Skin of body (tissue), 1 donor: ENCODE measurements at regions not wholly inside any gene's neighbourhood (a gene's known extent, or its start where the extent isn't known, plus 50 kb on each side); places are given as distances from the start of the nearest gene placed in this dataset.
"Not testable (repeated sequence)": the region's sequence is repeated elsewhere in the genome, so short reads cannot be mapped to it uniquely, and the experiment has no call there.

ENCODE experiments used
- DNase-seq: peaks from one replicate; lab custom pipeline; 2025; lab: John Stamatoyannopoulos, UW

DNA sequence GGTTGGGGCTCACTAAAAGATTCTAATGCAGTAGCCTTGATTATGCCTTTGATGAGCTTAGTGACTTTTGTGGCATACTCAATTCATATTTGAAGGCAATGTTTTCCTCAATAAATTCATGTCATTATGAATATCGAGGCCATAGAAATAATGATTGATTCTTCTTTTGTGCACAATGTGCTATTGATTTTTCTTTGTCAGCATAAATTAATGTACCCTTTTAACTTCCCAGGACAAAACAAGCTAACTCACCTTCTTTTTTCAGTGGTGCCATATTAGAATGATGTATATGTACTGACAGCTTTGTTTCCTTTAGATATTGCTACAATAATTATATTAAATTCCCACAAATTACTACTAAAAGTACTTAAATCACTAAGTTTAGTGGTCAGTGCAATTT lies 484.3 kb upstream of the HS3ST5 start:
- DNase-seq: no peak

DNA sequence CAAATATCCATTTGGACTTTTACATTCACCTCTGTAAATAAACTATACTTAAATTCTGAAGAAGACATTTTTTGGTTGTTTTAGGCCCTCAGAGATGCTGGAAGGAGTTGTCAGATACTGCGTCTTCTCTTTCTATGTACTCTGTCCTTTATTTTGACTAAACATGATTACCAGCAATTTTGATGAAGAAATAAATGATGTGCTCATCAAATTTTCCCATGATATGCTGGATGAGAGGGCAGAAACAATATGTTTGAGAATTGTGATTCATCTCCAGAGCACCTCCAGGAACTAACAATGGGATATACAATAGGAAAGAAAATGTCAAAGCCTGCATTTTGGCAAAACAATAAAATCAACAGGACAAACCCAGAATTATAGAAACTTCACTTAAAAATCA lies 481.6 kb upstream of the HS3ST5 start:
- DNase-seq: no peak

DNA sequence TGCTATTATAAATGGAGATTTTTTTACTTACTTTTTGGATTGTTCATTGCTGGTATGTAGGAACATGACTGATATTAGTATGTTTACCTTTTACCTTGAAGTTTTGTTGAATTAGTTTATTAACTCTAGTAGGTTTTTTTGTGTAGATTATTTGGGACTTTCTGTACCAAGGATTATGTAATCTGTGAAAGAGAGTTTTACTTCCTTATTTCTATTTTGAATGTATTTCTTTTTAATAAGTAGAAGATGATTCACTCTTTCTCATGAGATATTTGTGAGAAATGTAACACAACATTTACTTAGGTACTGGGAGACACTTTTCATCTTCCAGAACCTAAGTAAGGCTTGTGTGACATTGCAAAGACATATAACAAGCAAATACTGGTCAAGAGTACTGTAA lies 473.9 kb upstream of the HS3ST5 start:
- no peak for DNase-seq

DNA sequence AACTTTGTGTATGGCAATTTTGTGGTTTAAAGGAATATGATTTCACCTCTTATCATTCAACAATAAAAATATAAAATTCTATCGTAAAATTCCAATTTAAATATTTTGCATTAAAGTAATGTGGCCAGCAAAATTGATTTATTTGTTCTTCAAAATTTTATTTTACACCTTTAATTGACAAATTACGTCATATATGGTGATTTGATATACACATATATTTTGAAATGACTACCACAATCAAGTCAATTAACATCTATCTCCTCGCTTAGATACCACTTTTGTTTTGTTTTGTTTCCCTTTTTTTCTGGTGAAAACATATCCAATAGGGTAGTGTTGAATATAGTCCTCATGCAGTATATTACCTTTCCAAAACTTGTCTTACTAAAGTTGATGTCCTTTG lies 467.6 kb upstream of the HS3ST5 start:
- DNase-seq: no peak

DNA sequence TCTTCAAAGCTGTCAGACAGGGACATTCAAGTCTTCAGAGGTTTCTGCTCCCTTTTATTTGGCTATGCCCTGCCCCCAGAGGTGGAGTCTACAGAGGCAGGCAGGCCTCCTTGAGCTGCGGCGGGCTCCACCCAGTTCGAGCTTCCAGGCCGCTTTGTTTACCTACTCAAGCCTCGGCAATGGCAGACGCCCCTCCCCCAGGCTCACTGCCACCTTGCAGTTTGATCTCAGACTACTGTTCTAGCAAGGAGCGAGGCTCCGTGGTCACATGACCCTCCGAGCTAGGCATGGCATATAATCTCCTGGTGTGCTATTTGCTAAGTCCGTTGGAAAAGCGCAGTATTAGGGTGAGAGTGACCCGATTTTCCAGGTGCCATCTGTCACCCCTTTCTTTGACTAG lies 462.6 kb upstream of the HS3ST5 start:
- not testable (repeated sequence) for DNase-seq

DNA sequence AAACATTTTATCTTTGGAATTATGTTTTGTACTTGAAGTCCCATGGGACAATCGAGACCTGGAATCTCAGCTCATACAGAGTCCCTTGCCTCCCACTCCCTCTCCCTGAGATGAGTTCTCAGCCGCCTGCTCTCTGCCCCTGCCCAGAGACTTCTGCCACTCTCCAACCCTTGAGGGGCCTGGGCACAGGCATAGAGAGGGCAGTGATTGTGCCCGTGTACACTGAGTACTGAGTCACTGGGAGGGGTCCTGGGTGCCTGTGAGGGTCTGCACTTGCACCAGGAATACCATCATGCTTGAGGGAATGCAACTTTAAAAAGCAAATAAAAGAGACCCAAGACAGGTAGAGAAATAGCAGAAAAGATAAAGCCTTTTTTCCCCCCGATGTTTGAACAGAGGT lies 453.8 kb upstream of the HS3ST5 start:
- no peak for DNase-seq

DNA sequence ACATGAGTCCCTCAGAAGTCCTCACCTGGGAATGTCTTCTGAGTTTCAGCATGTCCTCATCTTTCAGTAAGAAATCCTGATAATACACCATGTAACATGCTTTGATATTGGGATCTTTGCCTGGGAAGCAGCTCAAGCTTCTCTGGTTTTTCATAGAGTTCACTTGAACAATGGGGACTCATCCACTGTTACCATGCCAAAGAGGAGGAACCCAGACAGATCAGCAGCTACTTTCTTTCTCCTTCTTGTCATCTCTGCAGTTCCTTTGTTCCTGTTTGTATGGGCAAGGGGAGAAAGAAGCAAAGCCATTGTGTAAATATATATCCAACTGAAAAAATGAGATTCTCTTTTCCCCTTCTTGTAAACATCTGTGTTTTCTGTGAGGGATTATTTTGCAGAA lies 450.6 kb upstream of the HS3ST5 start:
- DNase-seq: no peak

DNA sequence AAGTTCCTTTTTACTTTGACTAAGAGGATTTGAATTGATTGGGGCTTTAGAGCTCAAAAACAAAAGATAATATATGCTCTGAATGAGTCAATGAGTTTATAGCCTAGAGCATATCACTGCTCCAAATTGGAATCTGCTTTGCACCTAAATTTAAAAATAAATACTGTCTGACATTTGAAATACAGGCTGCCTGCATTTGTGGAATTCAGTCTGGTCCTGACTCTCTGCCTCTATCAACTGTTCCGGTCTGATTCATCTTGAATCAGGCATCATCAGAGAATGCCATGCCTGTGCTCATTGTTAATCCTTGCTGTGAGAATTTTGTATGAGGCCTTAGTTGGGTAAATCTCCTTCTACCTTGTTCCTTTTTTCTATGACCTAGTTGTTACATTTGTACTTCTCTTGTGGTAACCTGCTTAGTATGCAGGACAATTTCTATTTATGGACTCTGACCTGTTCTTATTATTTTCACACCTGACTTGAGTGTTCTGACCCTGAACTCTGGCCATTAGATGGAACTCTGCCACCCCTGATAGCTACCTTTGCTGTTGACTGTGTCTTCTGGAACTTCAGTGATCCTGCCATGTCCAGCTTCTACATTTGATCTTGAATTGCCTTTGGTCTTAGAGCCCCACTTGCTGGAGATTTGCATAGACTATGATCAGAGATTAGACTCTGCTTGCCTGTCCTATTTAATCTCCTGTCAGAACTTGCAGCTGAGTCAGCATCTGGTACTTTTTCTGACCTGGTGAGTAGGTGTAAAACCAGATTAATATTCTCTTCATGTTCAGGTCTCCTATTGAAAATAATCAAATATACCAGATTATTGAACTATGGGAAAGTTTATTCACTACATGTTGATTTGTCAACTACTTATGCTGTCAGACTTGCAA lies 442.7 kb upstream of the HS3ST5 start:
- DNase-seq: no peak

DNA sequence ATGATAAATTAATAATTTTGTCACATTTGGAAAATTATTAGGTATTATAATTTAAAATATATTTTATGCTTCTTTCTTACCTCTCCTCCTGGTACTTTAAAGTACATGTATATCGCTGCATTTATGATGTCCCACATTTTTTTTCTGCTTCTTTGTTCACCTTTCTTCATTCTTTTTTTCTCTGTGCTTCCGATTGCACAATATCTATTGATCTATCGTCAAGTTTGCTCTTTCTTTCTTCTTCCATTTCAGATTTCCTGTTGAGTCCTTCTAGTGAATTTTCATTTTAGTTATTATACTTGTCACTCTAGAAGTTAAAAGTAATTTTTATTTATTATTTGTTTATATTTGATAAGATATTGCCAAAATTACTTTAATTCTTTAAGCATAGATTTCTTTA lies 441.0 kb upstream of the HS3ST5 start:
- DNase-seq: no peak

DNA sequence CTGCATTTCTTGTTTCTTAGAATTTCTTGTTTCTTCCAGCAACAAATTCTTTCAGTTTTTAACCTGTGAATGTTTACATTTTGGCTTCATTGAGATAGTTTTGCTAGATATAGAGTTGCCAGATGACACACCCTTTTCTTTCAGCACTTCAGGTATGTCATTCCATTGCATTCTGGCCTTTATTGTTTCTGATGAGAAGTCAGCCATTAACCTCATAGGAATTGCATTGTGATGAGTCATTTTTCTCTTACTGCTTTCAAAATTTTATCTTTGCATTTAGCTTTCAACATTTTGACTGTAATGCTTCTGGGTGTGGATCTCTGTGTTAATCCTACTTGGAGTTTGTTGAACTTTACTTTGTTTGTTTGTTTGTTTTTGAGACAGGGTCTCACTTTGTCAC lies 440.3 kb upstream of the HS3ST5 start:
- DNase-seq: no peak

DNA sequence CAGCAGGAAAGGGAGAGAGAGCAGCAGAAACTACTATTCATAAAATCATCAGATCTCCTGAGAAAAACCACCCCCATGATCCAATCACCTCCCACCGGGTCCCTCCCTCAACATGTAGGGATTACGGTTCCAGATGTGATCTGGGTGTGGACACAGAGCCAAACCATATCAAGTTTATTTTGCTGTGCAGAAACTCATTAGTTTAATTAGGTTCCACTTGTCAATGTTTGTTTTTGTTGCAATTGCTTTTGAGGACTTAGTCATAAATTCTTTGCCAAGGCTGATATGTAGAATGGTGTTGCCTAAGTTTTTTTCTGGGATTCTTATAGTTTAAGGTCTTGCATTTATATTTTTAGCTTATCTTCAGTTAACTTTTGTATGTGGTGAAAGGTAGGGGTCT lies 422.0 kb upstream of the HS3ST5 start:
- DNase-seq: no peak

DNA sequence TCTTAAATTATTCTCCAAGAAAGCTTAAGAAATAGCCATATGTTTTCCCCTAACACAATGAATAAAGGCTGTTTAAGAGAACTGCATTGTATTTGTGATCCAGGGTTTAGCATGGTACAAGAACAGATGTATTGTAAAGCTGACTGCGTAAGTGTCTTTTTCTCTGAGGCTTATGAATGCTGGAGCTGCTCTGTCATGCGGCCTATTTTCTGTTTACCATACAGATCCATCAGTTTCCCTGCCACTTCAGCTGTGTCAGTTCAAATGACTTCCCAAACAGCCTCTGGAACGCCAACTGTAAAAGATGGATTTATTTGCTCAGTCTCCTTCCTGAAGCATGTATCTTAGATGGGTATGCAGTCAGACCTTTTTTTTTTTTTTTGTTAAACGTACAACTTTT lies 419.3 kb upstream of the HS3ST5 start:
- no peak for DNase-seq

DNA sequence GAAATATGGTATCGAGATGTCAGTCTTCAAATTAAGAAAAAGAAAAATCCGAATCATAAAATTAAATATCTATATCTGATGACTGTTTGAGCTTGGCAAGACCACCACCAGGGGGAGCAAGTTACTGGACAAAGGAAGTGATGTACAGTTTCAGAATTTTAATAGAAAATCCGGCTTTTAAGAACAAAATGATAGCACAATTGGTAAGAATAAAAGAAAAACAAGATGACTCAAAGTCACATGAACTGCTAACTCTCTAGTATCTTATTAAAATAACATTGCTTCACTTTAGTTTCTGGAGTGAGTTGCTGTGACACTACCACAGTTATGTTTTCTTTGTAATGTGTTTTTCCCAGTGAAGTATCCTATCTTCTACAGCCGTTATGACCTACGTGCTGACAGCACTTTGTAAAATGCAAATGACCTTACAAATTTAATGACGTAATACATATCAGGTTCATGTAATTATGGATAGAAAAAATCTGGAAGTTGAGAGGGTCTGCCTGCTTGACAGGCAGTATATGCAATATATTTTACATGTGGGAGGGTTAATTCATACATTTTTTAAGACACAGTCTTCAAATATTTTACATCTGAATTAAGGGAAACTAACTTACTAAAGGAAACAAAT lies 405.3 kb upstream of the HS3ST5 start:
- DNase-seq: no peak

DNA sequence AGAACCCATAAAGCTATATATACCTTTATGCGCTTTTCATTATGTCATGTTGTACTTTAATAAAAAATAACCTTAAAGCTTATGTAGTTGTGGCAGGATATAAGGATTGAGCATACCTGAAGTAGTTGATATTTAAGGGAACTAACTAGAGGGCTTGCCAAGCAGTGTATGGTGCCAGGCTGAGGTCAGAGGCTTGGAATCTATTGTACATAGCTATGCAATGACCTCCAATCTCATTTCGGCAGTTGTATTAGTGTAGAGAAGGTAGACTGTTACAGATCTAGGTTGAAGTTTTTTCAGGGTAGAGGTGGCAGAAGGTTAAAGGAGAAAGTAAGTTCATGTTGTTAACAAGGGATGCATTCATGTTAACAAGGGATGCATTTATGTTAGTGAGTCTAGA lies 397.7 kb upstream of the HS3ST5 start:
- DNase-seq: no peak

DNA sequence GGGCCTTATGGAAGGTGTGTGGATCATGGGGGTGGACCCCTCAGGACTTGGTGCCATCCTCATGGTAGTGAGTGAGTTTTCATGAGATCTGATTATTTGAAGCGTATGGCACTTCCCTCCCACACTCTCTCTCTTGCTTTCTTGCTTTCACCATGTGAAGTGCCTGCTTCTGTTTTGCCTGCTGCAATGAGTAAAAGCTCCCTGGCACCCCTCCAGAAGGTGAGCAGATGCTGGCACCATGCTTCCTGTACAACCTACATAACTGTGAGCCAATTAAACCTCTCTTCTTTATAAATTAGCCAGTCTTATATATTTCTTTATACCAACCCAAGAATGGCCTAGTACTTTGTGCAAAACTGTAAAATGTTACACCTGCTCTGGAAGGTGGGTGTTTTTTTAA lies 396.8 kb upstream of the HS3ST5 start:
- no peak for DNase-seq

DNA sequence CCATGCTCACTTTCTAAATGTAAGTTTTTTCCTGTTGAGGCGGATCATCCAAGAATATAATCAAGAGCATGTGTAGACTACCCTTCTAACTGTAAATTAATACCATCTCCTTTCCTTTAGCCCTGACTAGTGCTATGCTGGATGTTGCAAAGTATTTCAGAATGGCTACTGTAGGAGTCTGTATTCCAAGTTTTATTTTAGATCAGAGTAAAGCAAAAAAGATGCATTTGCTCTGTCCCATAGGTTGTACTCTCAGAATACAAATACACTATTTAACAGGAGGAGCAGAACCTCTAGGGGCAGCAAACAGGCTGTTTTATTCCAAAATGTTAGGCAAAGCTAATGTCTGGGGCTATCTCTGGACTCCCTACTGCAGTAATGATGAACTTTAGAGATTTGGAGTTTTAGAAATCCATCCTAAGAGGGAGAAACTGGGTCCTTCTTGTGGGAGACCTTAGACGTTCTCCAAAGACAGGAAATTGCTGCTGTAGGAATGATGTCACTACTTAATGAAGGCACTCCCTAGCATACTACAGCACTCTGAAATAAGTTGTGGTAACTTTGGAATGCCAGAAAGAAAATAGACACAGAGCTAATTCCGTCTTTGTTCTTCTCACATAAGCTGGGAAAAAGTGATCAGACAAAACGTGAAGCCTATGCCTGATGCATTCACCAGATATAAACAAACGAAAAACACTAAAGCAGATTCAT lies 392.4 kb upstream of the HS3ST5 start:
- peak; percentile 39 for DNase-seq

DNA sequence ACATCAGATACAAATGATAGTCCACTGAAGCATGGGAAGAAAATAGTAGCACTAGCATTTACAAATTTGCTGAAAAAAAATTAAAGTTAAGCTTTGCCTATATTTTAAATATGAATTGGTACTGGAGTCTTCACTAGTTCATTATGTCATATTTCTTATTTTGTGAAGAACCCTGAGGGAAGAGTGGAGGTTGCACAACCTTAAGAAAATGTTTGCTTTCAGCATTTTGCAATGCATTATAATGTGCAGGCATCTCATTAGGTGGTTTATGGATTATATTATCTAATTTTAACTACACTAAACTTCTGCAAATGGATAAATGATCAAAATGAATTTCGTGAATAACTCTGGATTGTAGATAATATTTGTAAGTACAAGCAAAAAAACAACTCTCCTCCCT lies 390.8 kb upstream of the HS3ST5 start:
- no peak for DNase-seq

DNA sequence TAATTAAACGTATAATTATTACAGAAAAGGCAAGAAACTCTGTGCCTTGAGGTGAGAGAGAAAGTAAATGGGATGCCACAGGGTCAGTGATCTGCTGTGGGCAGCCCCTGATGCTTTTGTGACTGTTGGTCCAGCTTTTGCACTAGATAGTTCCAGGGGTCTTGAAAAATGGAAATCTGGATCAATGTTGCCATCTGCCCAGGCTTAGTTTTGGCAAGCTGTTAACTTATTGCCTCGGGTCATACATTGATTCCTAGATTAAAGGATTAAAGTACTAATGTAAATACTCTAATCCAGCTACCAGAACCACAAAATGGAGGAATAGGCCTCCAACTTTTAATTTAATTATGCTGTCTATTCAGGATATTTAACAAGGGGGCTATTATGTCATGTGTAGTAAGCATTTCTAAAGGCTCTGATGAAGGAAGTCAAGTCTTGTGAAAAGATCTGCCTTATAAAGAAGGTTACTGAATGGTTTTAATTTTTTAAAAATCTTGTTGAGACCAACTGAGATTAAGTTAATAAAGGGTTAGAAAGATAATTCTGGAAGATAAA lies 376.0 kb upstream of the HS3ST5 start:
- no peak for DNase-seq

DNA sequence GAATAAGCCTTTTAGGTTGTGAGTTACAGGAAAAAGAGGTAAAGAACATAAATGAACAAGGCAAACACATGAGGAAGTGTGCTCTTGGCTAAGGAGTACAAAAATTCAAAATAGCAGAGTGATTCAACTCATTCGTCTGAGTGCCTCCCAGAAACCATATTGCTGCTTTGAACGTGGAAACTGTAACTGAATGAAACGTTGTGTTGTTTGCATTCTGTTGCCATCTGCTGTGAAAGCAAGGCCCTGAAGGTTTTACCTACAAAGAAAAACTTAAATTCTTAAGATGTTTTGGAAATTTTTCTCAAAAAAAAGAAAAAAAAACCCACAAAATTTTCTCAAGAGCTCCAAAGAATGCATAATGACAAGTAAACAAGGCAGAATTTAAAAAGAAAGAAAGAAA lies 375.4 kb upstream of the HS3ST5 start:
- no peak for DNase-seq

DNA sequence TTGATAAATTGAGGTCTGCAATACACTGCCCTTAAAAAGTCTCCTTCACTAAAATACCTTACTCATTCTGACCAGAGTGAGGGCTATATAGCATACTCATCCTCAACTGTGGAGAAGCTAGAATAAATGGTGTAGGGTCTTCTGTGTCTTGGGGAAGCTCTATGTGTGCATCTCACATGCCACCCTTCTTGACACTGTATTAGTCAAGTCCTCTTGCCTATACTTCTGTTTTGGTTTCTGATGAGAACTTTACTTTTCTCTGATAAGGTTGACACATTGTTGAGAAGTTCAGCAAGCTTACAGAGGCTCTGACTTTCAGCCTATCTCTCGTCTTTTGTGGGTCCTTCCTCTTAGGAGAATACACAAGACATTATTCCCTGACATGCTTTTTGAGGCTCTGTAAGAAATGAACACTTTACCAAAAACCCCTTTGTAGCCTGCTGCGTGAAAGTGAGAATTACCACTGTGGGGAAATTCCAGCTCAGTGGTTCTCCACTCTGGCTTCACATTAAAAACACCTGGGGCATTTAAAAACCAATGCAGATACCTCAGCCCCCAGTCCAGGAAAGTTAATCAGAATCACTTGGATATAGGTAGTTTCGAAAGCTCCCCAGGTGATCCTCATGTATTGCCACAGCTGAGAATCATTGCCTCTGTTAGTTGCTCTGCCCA lies 372.1 kb upstream of the HS3ST5 start:
- no peak for DNase-seq

DNA sequence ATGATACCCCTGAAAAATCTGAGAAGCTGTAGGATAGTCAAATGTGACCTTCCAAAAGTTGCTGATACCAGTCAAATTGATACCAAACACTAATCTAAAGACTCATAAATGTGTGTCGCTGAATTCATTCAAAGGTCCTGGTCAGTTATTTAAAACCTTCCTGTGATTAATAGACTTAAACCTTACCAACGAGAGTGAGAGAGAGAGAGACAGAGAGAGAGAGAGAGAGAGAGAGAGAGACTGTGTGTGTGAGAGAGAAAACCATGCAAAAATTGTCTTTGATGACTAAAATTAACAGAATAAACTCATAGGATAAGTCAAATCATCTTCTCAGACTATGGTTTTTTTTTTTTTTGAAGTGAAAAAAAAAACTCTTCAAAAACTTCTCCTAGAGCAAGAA lies 370.9 kb upstream of the HS3ST5 start:
- no peak for DNase-seq
